GM12891 (cell line): ENCODE measurements at regions not wholly inside any gene's neighbourhood (a gene's known extent, or its start where the extent isn't known, plus 50 kb on each side); places are given as distances from the start of the nearest gene placed in this dataset.

Experiments used
- PAX5 ChIP-seq: IDR thresholded peaks from 2 replicates; pipeline ENCODE4 v1.6.1; 2011; ENCODE audit warnings: low read length, moderate library complexity, mild to moderate bottlenecking; ENCODE audit not compliant: insufficient read depth, severe bottlenecking
- POLR2A ChIP-seq: IDR thresholded peaks from 2 replicates; pipeline ENCODE4 v1.6.1; 2011; ENCODE audit warnings: low read depth, low read length, control low read depth
- POLR2AphosphoS5 ChIP-seq: IDR thresholded peaks from 2 replicates; pipeline ENCODE4 v1.6.1; 2011; ENCODE audit warnings: low read depth, low read length, control low read depth
- TAF1 ChIP-seq: IDR thresholded peaks from 2 replicates; pipeline ENCODE4 v1.6.1; 2011; ENCODE audit warnings: low read depth, low read length, control low read depth

- TF ChIP-seq POLR2AphosphoS5 (no peak), POLR2A (no peak), TAF1 (no peak), PAX5 (no peak)
Observed at GRCh38 chr9:108787690-108788048, 68.1 kb downstream of the ACTL7B start.
